Neural progenitor cell (in vitro differentiated cells): ENCODE measurements at regions not wholly inside any gene's neighbourhood (a gene's known extent, or its start where the extent isn't known, plus 50 kb on each side); places are given as distances from the start of the nearest gene placed in this dataset.

Experiments used
- DNase-seq: peaks from one replicate; pipeline ENCODE4 v3.0.0-alpha.2; 2016; ENCODE audit warnings: low spot score
- H2AFZ ChIP-seq: fragments of 200-600 bp; sonication (generic); replicated peaks from 2 replicates; pipeline ENCODE4 v1.6.1; 2016; ENCODE audit warnings: antibody characterized with exemption
- H3F3A ChIP-seq: fragments of 200-600 bp; sonication (generic); 2 replicates; pipeline ENCODE4 v1.6.1; 2016; ENCODE audit warnings: antibody characterized with exemption, low read depth
- H3K27ac ChIP-seq: fragments of 200-600 bp; sonication (generic); 2 replicates; pipeline ENCODE4 v1.5.1; 2016; ENCODE audit warnings: mild to moderate bottlenecking
- H3K27me3 ChIP-seq: fragments of 200-600 bp; sonication (generic); 2 replicates; pipeline ENCODE4 v1.6.1; 2016; ENCODE audit warnings: mild to moderate bottlenecking, moderate library complexity
- H3K36me3 ChIP-seq: fragments of 200-600 bp; sonication (generic); 2 replicates; pipeline ENCODE4 v1.5.1; 2016
- H3K4me1 ChIP-seq: fragments of 200-600 bp; sonication (generic); 2 replicates; pipeline ENCODE4 v1.6.1; 2016; ENCODE audit warnings: mixed run types
- H3K4me2 ChIP-seq: fragments of 200-600 bp; sonication (generic); 2 replicates; pipeline ENCODE4 v1.6.1; 2016
- H3K4me3 ChIP-seq: fragments of 200-600 bp; sonication (generic); 2 replicates; pipeline ENCODE4 v1.5.1; 2016
- H3K79me2 ChIP-seq: fragments of 200-600 bp; sonication (generic); 2 replicates; pipeline ENCODE4 v1.6.1; 2016; ENCODE audit warnings: low read depth
- H3K9ac ChIP-seq: fragments of 200-600 bp; sonication (generic); 2 replicates; pipeline ENCODE4 v1.6.1; 2016
- H3K9me3 ChIP-seq: fragments of 200-600 bp; sonication (generic); 2 replicates; pipeline ENCODE4 v1.5.1; 2016; ENCODE audit warnings: low read depth
- H4K20me1 ChIP-seq: fragments of 200-600 bp; sonication (generic); 2 replicates; pipeline ENCODE4 v1.6.1; 2016; ENCODE audit warnings: low read depth
- H3K27ac Mint-ChIP-seq: 3 replicates; pipeline ENCODE4 v1.8.0; 2021; ENCODE audit warnings: mixed read lengths
- H3K27me3 Mint-ChIP-seq: 2 replicates; pipeline ENCODE4 v1.8.0; 2022; ENCODE audit warnings: low read depth, mild to moderate bottlenecking, inconsistent platforms, moderate library complexity, mixed read lengths; ENCODE audit not compliant: insufficient read depth
- H3K36me3 Mint-ChIP-seq: 3 replicates; pipeline ENCODE4 v1.8.0; 2021; ENCODE audit warnings: mixed read lengths
- H3K4me1 Mint-ChIP-seq: 3 replicates; pipeline ENCODE4 v1.8.0; 2021; ENCODE audit warnings: mixed read lengths
- H3K4me3 Mint-ChIP-seq: 3 replicates; pipeline ENCODE4 v1.8.0; 2021; ENCODE audit warnings: mild to moderate bottlenecking, moderate library complexity, mixed read lengths
- H3K9me3 Mint-ChIP-seq: 3 replicates; pipeline ENCODE4 v1.8.0; 2020; ENCODE audit warnings: mixed read lengths
- EZH2 ChIP-seq: fragments of 200-600 bp; sonication (generic); IDR thresholded peaks from 2 replicates; pipeline ENCODE4 v1.6.1; 2017; ENCODE audit warnings: antibody characterized with exemption, mild to moderate bottlenecking, moderate library complexity
- EZH2phosphoT487 ChIP-seq: fragments of 200-600 bp; sonication (generic); IDR thresholded peaks from 2 replicates; pipeline ENCODE4 v1.6.1; 2017; ENCODE audit warnings: antibody characterized with exemption
- TF ChIP-seq, protein P1 (sequence below): fragments of 200-600 bp; sonication (generic); IDR thresholded peaks from 2 replicates; pipeline ENCODE4 v1.5.1; 2017; ENCODE audit warnings: antibody characterized with exemption, mild to moderate bottlenecking

DNA sequence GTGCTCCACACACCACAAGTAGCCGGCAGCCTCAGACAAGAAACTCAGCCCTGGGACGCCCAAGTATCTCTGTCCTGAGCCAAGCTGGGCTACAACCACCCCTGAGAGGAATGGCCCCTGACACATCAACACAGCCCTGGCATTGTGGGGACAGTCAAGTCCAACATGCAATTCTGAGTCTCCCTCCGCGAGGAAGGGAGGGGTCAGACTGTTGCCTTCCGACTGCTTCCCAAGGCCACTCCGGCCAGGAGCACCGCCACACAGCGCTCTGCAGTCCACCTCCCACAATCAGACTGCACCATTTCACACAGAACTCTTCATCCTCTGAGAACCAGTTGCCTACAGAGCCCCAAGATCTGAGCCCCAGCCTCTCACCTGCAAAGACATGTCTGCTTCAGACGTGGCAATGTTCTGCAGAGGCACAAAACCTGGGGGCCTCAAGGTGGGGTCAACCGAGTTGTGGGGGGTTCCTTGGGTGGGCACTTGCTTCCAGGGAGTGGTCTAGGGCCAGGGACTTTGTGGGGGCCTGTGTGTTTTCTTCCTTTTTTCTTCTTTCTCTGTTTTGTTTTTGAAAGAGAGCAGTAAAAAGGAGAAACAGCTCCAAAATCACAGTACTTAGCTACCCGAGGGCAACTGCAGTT, 76.7 kb upstream of the SALL3 start:
- H3K4me1 ChIP-seq = no peaks in the 10 kb centered on the region
- H3K27ac ChIP-seq = no peak overlapping the region
- H3K4me3 ChIP-seq = no peak overlapping the region
- no peaks in the 10 kb centered on the region for H3K79me2 ChIP-seq
- no peak overlapping the region for H3K4me2 ChIP-seq
- no peak overlapping the region for H3K4me3 Mint-ChIP-seq
- no peaks in the 10 kb centered on the region for H3F3A ChIP-seq
- TF ChIP-seq, protein P1, sequence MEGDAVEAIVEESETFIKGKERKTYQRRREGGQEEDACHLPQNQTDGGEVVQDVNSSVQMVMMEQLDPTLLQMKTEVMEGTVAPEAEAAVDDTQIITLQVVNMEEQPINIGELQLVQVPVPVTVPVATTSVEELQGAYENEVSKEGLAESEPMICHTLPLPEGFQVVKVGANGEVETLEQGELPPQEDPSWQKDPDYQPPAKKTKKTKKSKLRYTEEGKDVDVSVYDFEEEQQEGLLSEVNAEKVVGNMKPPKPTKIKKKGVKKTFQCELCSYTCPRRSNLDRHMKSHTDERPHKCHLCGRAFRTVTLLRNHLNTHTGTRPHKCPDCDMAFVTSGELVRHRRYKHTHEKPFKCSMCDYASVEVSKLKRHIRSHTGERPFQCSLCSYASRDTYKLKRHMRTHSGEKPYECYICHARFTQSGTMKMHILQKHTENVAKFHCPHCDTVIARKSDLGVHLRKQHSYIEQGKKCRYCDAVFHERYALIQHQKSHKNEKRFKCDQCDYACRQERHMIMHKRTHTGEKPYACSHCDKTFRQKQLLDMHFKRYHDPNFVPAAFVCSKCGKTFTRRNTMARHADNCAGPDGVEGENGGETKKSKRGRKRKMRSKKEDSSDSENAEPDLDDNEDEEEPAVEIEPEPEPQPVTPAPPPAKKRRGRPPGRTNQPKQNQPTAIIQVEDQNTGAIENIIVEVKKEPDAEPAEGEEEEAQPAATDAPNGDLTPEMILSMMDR = no peak
- TF ChIP-seq EZH2phosphoT487 (no peak), EZH2 (no peak)
- no peaks in the 10 kb centered on the region for H3K9me3 ChIP-seq
- no peaks in the 10 kb centered on the region for H3K4me1 Mint-ChIP-seq
- no peaks in the 10 kb centered on the region for H3K27me3 ChIP-seq
- H3K9ac ChIP-seq = no peak overlapping the region
- H3K36me3 Mint-ChIP-seq = no peaks in the 10 kb centered on the region
- H4K20me1 ChIP-seq = no peaks in the 10 kb centered on the region
- H3K9me3 Mint-ChIP-seq = peaks cover 11% of the 10 kb centered on the region
- H3K36me3 ChIP-seq = no peaks in the 10 kb centered on the region
- DNase-seq = no peak
- H3K27ac Mint-ChIP-seq = no peak overlapping the region
- no peak overlapping the region for H2AFZ ChIP-seq
- peaks cover 9% of the 10 kb centered on the region for H3K27me3 Mint-ChIP-seq

DNA sequence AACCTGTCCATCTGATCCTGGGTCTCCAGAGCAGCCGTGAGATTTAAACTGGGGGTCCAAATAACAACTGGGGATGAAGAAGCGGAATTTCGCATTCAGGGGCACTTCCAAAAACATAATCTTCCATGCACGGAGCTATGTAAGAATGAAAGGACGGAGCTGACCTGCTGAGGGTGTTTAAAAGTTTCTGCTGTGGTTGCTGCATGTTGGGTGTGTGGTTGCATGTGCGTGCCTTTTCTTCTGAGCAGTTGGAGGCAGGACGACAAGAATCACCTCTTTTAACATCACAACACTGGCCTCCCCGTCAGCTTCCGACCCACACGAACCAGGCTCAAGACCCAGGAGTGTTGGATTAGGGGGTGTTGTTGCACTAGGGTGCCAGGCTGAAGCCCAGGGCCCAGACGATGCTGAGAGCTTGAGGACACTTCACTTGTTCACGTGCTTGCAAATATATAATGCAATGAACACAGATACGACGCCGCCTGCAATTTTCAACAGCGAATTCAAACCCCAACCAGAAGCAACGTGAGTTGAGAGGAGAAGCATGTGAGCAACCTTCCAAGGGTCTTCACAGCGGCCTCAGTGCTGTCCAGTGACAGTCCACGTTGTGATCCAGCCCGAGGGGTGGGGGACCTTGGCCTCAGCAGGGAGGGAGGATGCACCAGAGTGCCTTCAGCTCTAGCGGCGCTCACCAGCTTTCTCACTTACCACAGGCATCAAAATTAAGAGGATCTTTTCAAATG, 76.0 kb upstream of the SALL3 start:
- no peaks in the 10 kb centered on the region for H3K36me3 Mint-ChIP-seq
- no peak overlapping the region for H3K4me3 ChIP-seq
- H3K36me3 ChIP-seq = no peaks in the 10 kb centered on the region
- H3K4me2 ChIP-seq = no peak overlapping the region
- TF ChIP-seq, protein P1 = no peak
- TF ChIP-seq EZH2 = no peak
- TF ChIP-seq EZH2phosphoT487 = no peak
- H3F3A ChIP-seq = no peaks in the 10 kb centered on the region
- H3K9me3 ChIP-seq = no peaks in the 10 kb centered on the region
- no peaks in the 10 kb centered on the region for H4K20me1 ChIP-seq
- H3K27ac Mint-ChIP-seq = no peak overlapping the region
- peaks cover 7% of the 10 kb centered on the region for H3K27me3 Mint-ChIP-seq
- no peaks in the 10 kb centered on the region for H3K4me1 Mint-ChIP-seq
- DNase-seq = no peak
- H3K4me1 ChIP-seq = no peaks in the 10 kb centered on the region
- H3K4me3 Mint-ChIP-seq = no peak overlapping the region
- no peaks in the 10 kb centered on the region for H3K79me2 ChIP-seq
- H3K27me3 ChIP-seq = no peaks in the 10 kb centered on the region
- H2AFZ ChIP-seq = no peak overlapping the region
- H3K9me3 Mint-ChIP-seq = peaks cover 4% of the 10 kb centered on the region
- no peak overlapping the region for H3K27ac ChIP-seq
- no peak overlapping the region for H3K9ac ChIP-seq

DNA sequence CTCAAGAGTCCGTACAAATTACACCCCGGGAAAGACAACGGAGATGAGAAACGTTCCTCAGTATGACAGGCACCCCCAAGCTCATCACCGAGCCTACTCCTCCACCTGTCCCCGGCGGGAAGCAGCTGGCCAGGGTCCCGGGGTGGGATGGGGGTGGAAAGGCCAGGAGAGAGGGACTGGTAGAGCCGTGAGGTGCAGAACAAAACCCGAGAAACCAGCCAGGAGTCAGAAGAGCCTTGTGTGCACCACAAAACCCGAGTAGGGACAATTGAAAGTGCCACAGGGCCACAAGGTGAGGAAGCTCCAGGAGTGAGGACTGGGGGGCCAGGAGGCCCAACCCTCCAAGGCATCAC, 75.5 kb upstream of the SALL3 start:
- no peak overlapping the region for H3K9ac ChIP-seq
- no peaks in the 10 kb centered on the region for H3K27me3 ChIP-seq
- Mint-ChIP-seq H3K4me3 (no peak overlapping the region), H3K36me3 (no peaks in the 10 kb centered on the region), H3K9me3 (peaks cover 2% of the 10 kb centered on the region), H3K27ac (no peak overlapping the region), H3K27me3 (peaks cover 7% of the 10 kb centered on the region), H3K4me1 (no peaks in the 10 kb centered on the region)
- TF ChIP-seq, protein P1 = no peak
- TF ChIP-seq EZH2phosphoT487 (no peak), EZH2 (no peak)
- no peak overlapping the region for H3K27ac ChIP-seq
- H3F3A ChIP-seq = no peaks in the 10 kb centered on the region
- no peak overlapping the region for H3K4me2 ChIP-seq
- no peaks in the 10 kb centered on the region for H3K9me3 ChIP-seq
- no peaks in the 10 kb centered on the region for H4K20me1 ChIP-seq
- no peak overlapping the region for H3K4me3 ChIP-seq
- H2AFZ ChIP-seq = no peak overlapping the region
- no peaks in the 10 kb centered on the region for H3K36me3 ChIP-seq
- H3K79me2 ChIP-seq = no peaks in the 10 kb centered on the region
- DNase-seq = no peak
- no peaks in the 10 kb centered on the region for H3K4me1 ChIP-seq
